Nucleus accumbens (tissue), 56 donors: ENCODE measurements at regions not wholly inside any gene's neighbourhood (a gene's known extent, or its start where the extent isn't known, plus 50 kb on each side); places are given as distances from the start of the nearest gene placed in this dataset.
"Not testable (repeated sequence)": the region's sequence is repeated elsewhere in the genome, so short reads cannot be mapped to it uniquely, and the experiment has no call there.

Source experiments
- DNase-seq, 56 donors: peaks; one replicate each; lab custom pipeline; 2025; lab: John Stamatoyannopoulos, UW

- DNase-seq = not testable (repeated sequence)
These were observed 385.6 kb downstream of the SPATA31A6 start for GRCh38 chr9:42568942-42569556.

- DNase-seq = not testable (repeated sequence)
These were observed 394.4 kb downstream of the SPATA31A6 start for GRCh38 chr9:42577851-42578250.
